Smooth muscle cell (in vitro differentiated cells): ENCODE measurements at regions not wholly inside any gene's neighbourhood (a gene's known extent, or its start where the extent isn't known, plus 50 kb on each side); places are given as distances from the start of the nearest gene placed in this dataset.

Experiments
- DNase-seq: peaks from one replicate; lab custom pipeline; 2025; ENCODE audit not compliant: unreplicated experiment; lab: John Stamatoyannopoulos, UW
- H2AFZ ChIP-seq: fragments of 200-600 bp; sonication (generic); 2 replicates; pipeline ENCODE4 v1.6.0; 2016; ENCODE audit warnings: antibody characterized with exemption, low read depth, mild to moderate bottlenecking
- H3F3A ChIP-seq: fragments of 200-600 bp; sonication (generic); 2 replicates; pipeline ENCODE4 v1.6.0; 2017; ENCODE audit warnings: antibody characterized with exemption, low read depth
- H3K27ac ChIP-seq: fragments of 200-600 bp; sonication (generic); 2 replicates; pipeline ENCODE4 v1.5.1; 2016; ENCODE audit warnings: low read depth, mild to moderate bottlenecking
- H3K27me3 ChIP-seq: fragments of 200-600 bp; sonication (generic); 2 replicates; pipeline ENCODE4 v1.6.1; 2016; ENCODE audit warnings: low read depth, mild to moderate bottlenecking
- H3K36me3 ChIP-seq: fragments of 200-600 bp; sonication (generic); 2 replicates; pipeline ENCODE4 v1.5.1; 2016; ENCODE audit warnings: low read depth
- H3K4me1 ChIP-seq: fragments of 200-600 bp; sonication (generic); 2 replicates; pipeline ENCODE4 v1.5.1; 2016; ENCODE audit warnings: low read depth
- H3K4me2 ChIP-seq: fragments of 200-600 bp; sonication (generic); 2 replicates; pipeline ENCODE4 v1.6.0; 2016; ENCODE audit warnings: mild to moderate bottlenecking
- H3K4me3 ChIP-seq: fragments of 200-600 bp; sonication (generic); 2 replicates; pipeline ENCODE4 v1.5.1; 2016; ENCODE audit warnings: mild to moderate bottlenecking
- H3K79me2 ChIP-seq: fragments of 200-600 bp; sonication (generic); 2 replicates; pipeline ENCODE4 v1.6.0; 2016; ENCODE audit warnings: low read depth, mild to moderate bottlenecking
- H3K9ac ChIP-seq: fragments of 200-600 bp; sonication (generic); 2 replicates; pipeline ENCODE4 v1.6.0; 2016; ENCODE audit warnings: low read depth
- H3K9me3 ChIP-seq: fragments of 200-600 bp; sonication (generic); replicated peaks from 2 replicates; pipeline ENCODE4 v1.5.1; 2016; ENCODE audit warnings: low read depth
- H4K20me1 ChIP-seq: fragments of 200-600 bp; sonication (generic); 2 replicates; pipeline ENCODE4 v1.6.0; 2016; ENCODE audit warnings: low read depth
- WGBS: methylation state at CpG from one replicate; pipeline ENCODE4 v1.1.7; 2016; ENCODE audit warnings: low lambda C conversion rate; 5-methylcytosine and 5-hydroxymethylcytosine counted together
- TF ChIP-seq, protein P1 (sequence below): fragments of 200-600 bp; sonication (generic); IDR thresholded peaks from 2 replicates; pipeline ENCODE4 v1.5.1; 2017; ENCODE audit warnings: borderline replicate concordance, mild to moderate bottlenecking, antibody characterized with exemption; ENCODE audit not compliant: insufficient read depth, poor library complexity, severe bottlenecking

DNA sequence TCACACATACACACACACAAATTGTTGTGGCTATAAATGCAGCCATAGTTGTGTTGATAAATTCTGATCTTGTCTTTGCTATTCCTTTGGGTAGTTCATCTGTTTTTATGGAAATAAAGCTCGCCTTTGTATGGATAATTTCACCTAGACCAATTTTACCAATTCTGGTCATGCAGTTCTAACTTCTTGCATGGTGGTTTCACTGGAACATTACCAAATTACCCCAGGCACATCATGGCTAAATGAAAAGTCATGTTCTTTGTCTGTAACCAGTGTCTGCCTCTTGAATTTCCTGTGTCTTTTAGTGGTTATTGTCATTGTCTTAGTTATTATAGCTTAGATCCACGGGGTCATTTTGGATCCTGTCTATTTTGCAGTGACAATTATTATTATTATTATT lies 50.3 kb upstream of the TMC1 start:
- no peaks in the 10 kb centered on the region for H3K9me3 ChIP-seq
- H3K36me3 ChIP-seq = no peaks in the 10 kb centered on the region
- no peak for DNase-seq
- H3F3A ChIP-seq = no peaks in the 10 kb centered on the region
- TF ChIP-seq, protein P1, sequence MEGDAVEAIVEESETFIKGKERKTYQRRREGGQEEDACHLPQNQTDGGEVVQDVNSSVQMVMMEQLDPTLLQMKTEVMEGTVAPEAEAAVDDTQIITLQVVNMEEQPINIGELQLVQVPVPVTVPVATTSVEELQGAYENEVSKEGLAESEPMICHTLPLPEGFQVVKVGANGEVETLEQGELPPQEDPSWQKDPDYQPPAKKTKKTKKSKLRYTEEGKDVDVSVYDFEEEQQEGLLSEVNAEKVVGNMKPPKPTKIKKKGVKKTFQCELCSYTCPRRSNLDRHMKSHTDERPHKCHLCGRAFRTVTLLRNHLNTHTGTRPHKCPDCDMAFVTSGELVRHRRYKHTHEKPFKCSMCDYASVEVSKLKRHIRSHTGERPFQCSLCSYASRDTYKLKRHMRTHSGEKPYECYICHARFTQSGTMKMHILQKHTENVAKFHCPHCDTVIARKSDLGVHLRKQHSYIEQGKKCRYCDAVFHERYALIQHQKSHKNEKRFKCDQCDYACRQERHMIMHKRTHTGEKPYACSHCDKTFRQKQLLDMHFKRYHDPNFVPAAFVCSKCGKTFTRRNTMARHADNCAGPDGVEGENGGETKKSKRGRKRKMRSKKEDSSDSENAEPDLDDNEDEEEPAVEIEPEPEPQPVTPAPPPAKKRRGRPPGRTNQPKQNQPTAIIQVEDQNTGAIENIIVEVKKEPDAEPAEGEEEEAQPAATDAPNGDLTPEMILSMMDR = no peak
- H3K27ac ChIP-seq = no peak overlapping the region
- H3K9ac ChIP-seq = no peak overlapping the region
- no peaks in the 10 kb centered on the region for H3K4me1 ChIP-seq
- H3K79me2 ChIP-seq = no peaks in the 10 kb centered on the region
- no peak overlapping the region for H3K4me2 ChIP-seq
- no peaks in the 10 kb centered on the region for H4K20me1 ChIP-seq
- no peaks in the 10 kb centered on the region for H3K27me3 ChIP-seq
- no peak overlapping the region for H2AFZ ChIP-seq
- 97% methylated on average over 2 of the region's 2 CpGs for WGBS
- H3K4me3 ChIP-seq = no peak overlapping the region

GRCh38 chr9:72467766-72468738 lies 53.4 kb upstream of the TMC1 start:
- 39% methylated on average over 8 of the region's 8 CpGs for whole genome bisulfite sequencing

DNA sequence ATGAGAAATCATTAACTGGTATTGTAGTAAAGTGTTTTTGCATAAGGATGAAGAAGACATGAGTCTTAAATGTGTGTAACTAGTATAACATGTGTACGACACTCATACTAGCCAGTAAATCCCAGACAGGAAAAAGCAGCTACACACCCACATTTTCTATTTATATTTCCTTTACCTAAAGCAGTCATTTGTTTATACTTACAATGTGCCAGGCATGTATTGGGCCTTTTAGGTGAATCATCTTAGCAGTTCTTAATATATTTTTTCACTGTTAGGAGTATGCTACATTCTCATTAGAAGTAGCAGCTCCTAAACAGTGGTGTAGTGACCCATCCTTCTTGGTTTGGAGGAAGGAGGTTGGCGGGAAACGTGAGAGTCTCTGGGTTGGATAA lies 55.8 kb upstream of the TMC1 start:
- no peaks in the 10 kb centered on the region for H3K36me3 ChIP-seq
- no peaks in the 10 kb centered on the region for H3K79me2 ChIP-seq
- WGBS = 68% methylated on average over 3 of the region's 3 CpGs
- peak overlapping the region; percentile 13 for H3K27ac ChIP-seq
- H3K4me3 ChIP-seq = no peak overlapping the region
- H3K4me1 ChIP-seq = no peaks in the 10 kb centered on the region
- no peaks in the 10 kb centered on the region for H3K9me3 ChIP-seq
- DNase-seq = no peak
- no peak overlapping the region for H3K4me2 ChIP-seq
- no peak overlapping the region for H2AFZ ChIP-seq
- H3K9ac ChIP-seq = no peak overlapping the region
- no peaks in the 10 kb centered on the region for H3K27me3 ChIP-seq
- TF ChIP-seq, protein P1 = no peak
- no peaks in the 10 kb centered on the region for H4K20me1 ChIP-seq
- H3F3A ChIP-seq = no peaks in the 10 kb centered on the region

More at GRCh38 chr9:72467766-72468738, 53.4 kb upstream of the TMC1 start:
- H3K9me3 ChIP-seq = no peaks in the 10 kb centered on the region
- H3K4me3 ChIP-seq = no peak overlapping the region
- peak overlapping the region; percentile 2 for H3K4me2 ChIP-seq
- no peaks in the 10 kb centered on the region for H3K36me3 ChIP-seq
- H3K9ac ChIP-seq = peak overlapping the region; percentile 25
- no peaks in the 10 kb centered on the region for H3K79me2 ChIP-seq
- H3K4me1 ChIP-seq = no peaks in the 10 kb centered on the region
- H4K20me1 ChIP-seq = no peaks in the 10 kb centered on the region
- H2AFZ ChIP-seq = no peak overlapping the region
- no peaks in the 10 kb centered on the region for H3F3A ChIP-seq
- peak overlapping the region; percentile 73 for H3K27ac ChIP-seq
- TF ChIP-seq, protein P1 = no peak
- H3K27me3 ChIP-seq = no peaks in the 10 kb centered on the region
- no peak for DNase-seq
